Neural crest cell (in vitro differentiated cells): ENCODE measurements at regions not wholly inside any gene's neighbourhood (a gene's known extent, or its start where the extent isn't known, plus 50 kb on each side); places are given as distances from the start of the nearest gene placed in this dataset.

Experiments
- DNase-seq: peaks from one replicate; pipeline ENCODE4 v3.0.0; 2021; ENCODE audit warnings: low read depth, mixed read lengths, low spot score
- H3K27ac Mint-ChIP-seq: one replicate; pipeline ENCODE4 v1.8.0; 2021; ENCODE audit warnings: mild to moderate bottlenecking, mixed read lengths; ENCODE audit not compliant: unreplicated experiment
- H3K27me3 Mint-ChIP-seq: 2 replicates; pipeline ENCODE4 v1.8.0; 2021; ENCODE audit warnings: low read depth, mild to moderate bottlenecking, mixed read lengths
- H3K36me3 Mint-ChIP-seq: 2 replicates; pipeline ENCODE4 v1.8.0; 2021; ENCODE audit warnings: low read depth, mild to moderate bottlenecking, mixed read lengths
- H3K4me1 Mint-ChIP-seq: 2 replicates; pipeline ENCODE4 v1.8.0; 2021; ENCODE audit warnings: mixed read lengths
- H3K4me3 Mint-ChIP-seq: one replicate; pipeline ENCODE4 v1.8.0; 2021; ENCODE audit warnings: mild to moderate bottlenecking, mixed read lengths
- H3K9me3 Mint-ChIP-seq: 2 replicates; pipeline ENCODE4 v1.8.0; 2021; ENCODE audit warnings: mixed read lengths
- TF ChIP-seq, protein P1 (sequence below): fragments of 200-600 bp; sonication (generic); conservative IDR thresholded peaks from 2 replicates; pipeline ENCODE4 v1.5.0; 2021; ENCODE audit warnings: antibody characterized with exemption, mild to moderate bottlenecking

DNA sequence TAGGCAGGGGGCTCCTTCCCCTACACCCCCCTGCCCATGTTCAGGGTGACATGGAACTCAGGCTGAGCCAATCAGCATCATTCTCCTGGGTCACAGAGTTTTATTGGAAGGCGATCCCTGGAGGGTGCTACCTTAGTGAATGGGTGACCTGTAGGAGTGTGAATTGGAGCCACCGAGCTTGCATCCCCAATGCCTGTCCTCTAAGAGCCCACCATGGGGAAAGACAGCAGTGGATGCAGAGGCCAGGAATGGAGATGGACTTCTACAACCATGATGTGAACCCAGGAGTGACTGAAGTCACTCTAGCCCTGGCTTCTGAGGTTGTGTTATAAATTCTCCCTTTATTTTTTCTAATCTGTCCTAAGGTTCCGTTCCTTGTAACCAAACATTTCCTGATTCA, 89.4 kb downstream of the CCDC71L start:
- Mint-ChIP-seq H3K27me3 (no peaks in the 10 kb centered on the region), H3K4me1 (peaks cover 31% of the 10 kb centered on the region), H3K36me3 (no peaks in the 10 kb centered on the region), H3K9me3 (peaks cover 3% of the 10 kb centered on the region), H3K27ac (no peak overlapping the region), H3K4me3 (no peak overlapping the region)
- DNase-seq = no peak
- TF ChIP-seq, protein P1, sequence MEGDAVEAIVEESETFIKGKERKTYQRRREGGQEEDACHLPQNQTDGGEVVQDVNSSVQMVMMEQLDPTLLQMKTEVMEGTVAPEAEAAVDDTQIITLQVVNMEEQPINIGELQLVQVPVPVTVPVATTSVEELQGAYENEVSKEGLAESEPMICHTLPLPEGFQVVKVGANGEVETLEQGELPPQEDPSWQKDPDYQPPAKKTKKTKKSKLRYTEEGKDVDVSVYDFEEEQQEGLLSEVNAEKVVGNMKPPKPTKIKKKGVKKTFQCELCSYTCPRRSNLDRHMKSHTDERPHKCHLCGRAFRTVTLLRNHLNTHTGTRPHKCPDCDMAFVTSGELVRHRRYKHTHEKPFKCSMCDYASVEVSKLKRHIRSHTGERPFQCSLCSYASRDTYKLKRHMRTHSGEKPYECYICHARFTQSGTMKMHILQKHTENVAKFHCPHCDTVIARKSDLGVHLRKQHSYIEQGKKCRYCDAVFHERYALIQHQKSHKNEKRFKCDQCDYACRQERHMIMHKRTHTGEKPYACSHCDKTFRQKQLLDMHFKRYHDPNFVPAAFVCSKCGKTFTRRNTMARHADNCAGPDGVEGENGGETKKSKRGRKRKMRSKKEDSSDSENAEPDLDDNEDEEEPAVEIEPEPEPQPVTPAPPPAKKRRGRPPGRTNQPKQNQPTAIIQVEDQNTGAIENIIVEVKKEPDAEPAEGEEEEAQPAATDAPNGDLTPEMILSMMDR = no peak

DNA sequence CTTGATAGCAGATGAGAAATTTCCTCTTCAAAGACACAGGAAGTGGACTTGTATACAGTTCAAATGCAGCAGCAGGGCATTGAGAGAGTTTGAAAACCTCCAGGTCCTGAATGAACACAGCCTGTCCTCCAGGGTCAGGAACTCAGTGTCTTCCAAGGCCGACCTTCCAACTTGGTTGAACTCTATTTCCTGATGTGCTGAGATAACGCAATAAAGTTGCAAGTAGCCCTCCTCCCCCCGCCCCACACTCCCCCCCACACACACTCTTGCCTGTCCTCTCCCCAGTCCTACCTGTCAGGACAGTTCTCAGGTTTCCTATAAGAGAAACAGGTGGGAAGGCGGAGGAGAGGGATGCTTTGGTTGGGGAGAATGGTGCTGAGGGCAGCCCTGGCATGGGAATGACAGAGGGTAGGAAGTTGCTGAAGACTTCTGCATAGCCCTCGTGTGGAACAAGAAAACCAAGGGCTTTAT, 90.0 kb downstream of the CCDC71L start:
- TF ChIP-seq, protein P1 = no peak
- no peaks in the 10 kb centered on the region for H3K36me3 Mint-ChIP-seq
- H3K9me3 Mint-ChIP-seq = peaks cover 3% of the 10 kb centered on the region
- peaks cover 32% of the 10 kb centered on the region for H3K4me1 Mint-ChIP-seq
- DNase-seq = no peak
- no peaks in the 10 kb centered on the region for H3K27me3 Mint-ChIP-seq
- peak overlapping the region; percentile 43 for H3K27ac Mint-ChIP-seq
- no peak overlapping the region for H3K4me3 Mint-ChIP-seq

DNA sequence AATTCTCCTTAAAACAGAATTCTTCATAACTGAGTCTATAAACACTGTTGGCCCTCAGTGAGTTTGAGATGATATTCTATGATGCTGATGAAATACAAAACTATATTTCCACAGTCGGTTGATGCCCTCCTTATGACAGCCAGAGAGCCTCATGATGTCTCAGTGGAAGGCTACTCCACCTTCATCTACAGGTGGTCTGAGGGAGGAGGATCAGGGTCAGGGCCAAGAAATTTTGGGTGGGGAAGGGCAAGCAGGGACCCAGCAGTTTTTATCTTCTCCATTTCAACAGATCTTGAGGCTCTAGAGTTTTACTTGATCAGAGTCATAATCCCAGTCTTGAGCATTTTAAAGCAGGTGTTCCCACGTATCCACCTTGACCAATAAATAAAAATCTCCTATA, 90.8 kb downstream of the CCDC71L start:
- Mint-ChIP-seq H3K4me1 (peaks cover 32% of the 10 kb centered on the region), H3K9me3 (peaks cover 3% of the 10 kb centered on the region), H3K27me3 (no peaks in the 10 kb centered on the region), H3K27ac (peak overlapping the region; percentile 24), H3K36me3 (no peaks in the 10 kb centered on the region), H3K4me3 (no peak overlapping the region)
- no peak for DNase-seq
- TF ChIP-seq, protein P1 = no peak

DNA sequence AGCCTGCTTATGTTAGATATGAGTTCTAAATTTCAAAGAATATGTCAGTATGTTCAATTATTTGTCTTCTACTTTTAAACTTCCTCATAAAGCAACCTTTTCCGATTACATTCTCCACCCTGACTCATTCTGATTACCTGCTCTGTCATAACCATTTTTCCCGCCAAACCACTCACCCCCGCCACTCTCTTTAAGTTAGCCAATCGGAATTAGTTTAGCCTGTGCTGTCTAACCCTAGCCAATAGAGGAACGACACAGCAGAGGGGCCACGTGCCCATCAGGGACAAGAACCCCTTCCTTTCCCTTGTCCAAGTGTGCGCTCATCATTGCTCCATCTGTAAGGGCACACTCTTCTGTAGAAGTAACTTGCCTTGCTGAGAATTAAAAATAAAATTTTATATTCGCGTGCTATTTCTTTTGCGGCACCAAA, 91.4 kb downstream of the CCDC71L start:
- no peak overlapping the region for H3K4me3 Mint-ChIP-seq
- no peaks in the 10 kb centered on the region for H3K27me3 Mint-ChIP-seq
- no peak for DNase-seq
- peaks cover 32% of the 10 kb centered on the region for H3K4me1 Mint-ChIP-seq
- H3K36me3 Mint-ChIP-seq = no peaks in the 10 kb centered on the region
- H3K9me3 Mint-ChIP-seq = peaks cover 3% of the 10 kb centered on the region
- TF ChIP-seq, protein P1 = no peak
- H3K27ac Mint-ChIP-seq = peak overlapping the region; percentile 45

DNA sequence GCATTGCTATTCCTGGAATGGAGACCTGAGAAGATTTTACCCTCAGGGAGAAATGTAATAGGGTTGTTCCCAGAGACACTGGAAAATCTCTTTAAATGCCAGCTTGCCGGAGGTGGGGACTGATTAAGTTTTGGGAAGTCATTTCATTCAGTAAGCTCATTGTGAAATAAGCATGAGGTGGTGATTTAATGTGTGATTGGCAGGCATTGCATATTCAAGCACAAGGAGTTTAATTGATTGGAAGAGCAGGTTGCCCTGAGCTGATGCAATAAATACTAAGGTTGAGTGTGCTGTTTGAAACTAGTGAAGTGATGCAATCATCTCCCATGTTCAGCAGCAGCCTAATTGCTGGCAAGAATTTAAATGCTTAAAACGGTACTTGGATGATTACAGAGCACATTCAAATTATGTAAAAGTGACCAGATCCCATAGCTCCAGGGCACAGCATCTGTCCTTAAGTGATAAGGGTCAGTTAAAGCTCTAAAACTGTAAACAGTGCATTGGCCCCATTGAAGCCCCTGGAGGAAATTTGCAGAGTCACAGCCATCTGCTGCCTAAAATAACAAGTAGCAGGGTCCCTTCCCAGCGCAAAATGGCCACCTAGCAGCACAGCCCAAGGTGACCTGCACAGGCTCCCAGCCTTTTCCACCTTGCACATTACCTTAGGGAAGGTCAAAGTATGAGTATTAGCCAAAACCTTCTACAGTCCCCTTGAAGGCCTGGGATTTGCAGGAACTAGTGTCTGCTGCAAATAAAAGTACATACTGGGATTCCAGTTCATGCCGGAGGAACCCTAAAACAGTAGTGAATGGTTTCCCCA, 92.1 kb downstream of the CCDC71L start:
- TF ChIP-seq, protein P1 = peak; percentile 17
- Mint-ChIP-seq H3K4me3 (no peak overlapping the region), H3K27ac (peak overlapping the region; percentile 72), H3K27me3 (no peaks in the 10 kb centered on the region), H3K9me3 (peaks cover 3% of the 10 kb centered on the region), H3K36me3 (no peaks in the 10 kb centered on the region), H3K4me1 (peaks cover 32% of the 10 kb centered on the region)
- no peak for DNase-seq
